Neural progenitor cell (in vitro differentiated cells): ENCODE measurements at regions not wholly inside any gene's neighbourhood (a gene's known extent, or its start where the extent isn't known, plus 50 kb on each side); places are given as distances from the start of the nearest gene placed in this dataset.

ENCODE experiments used
- DNase-seq: peaks from one replicate; pipeline ENCODE4 v3.0.0-alpha.2; 2016; ENCODE audit warnings: low spot score
- H2AFZ ChIP-seq: fragments of 200-600 bp; sonication (generic); replicated peaks from 2 replicates; pipeline ENCODE4 v1.6.1; 2016; ENCODE audit warnings: antibody characterized with exemption
- H3F3A ChIP-seq: fragments of 200-600 bp; sonication (generic); 2 replicates; pipeline ENCODE4 v1.6.1; 2016; ENCODE audit warnings: antibody characterized with exemption, low read depth
- H3K27ac ChIP-seq: fragments of 200-600 bp; sonication (generic); 2 replicates; pipeline ENCODE4 v1.5.1; 2016; ENCODE audit warnings: mild to moderate bottlenecking
- H3K27me3 ChIP-seq: fragments of 200-600 bp; sonication (generic); 2 replicates; pipeline ENCODE4 v1.6.1; 2016; ENCODE audit warnings: mild to moderate bottlenecking, moderate library complexity
- H3K36me3 ChIP-seq: fragments of 200-600 bp; sonication (generic); 2 replicates; pipeline ENCODE4 v1.5.1; 2016
- H3K4me1 ChIP-seq: fragments of 200-600 bp; sonication (generic); 2 replicates; pipeline ENCODE4 v1.6.1; 2016; ENCODE audit warnings: mixed run types
- H3K4me2 ChIP-seq: fragments of 200-600 bp; sonication (generic); 2 replicates; pipeline ENCODE4 v1.6.1; 2016
- H3K4me3 ChIP-seq: fragments of 200-600 bp; sonication (generic); 2 replicates; pipeline ENCODE4 v1.5.1; 2016
- H3K79me2 ChIP-seq: fragments of 200-600 bp; sonication (generic); 2 replicates; pipeline ENCODE4 v1.6.1; 2016; ENCODE audit warnings: low read depth
- H3K9ac ChIP-seq: fragments of 200-600 bp; sonication (generic); 2 replicates; pipeline ENCODE4 v1.6.1; 2016
- H3K9me3 ChIP-seq: fragments of 200-600 bp; sonication (generic); 2 replicates; pipeline ENCODE4 v1.5.1; 2016; ENCODE audit warnings: low read depth
- H4K20me1 ChIP-seq: fragments of 200-600 bp; sonication (generic); 2 replicates; pipeline ENCODE4 v1.6.1; 2016; ENCODE audit warnings: low read depth
- H3K27ac Mint-ChIP-seq: 3 replicates; pipeline ENCODE4 v1.8.0; 2021; ENCODE audit warnings: mixed read lengths
- H3K27me3 Mint-ChIP-seq: 2 replicates; pipeline ENCODE4 v1.8.0; 2022; ENCODE audit warnings: low read depth, mild to moderate bottlenecking, inconsistent platforms, moderate library complexity, mixed read lengths; ENCODE audit not compliant: insufficient read depth
- H3K36me3 Mint-ChIP-seq: 3 replicates; pipeline ENCODE4 v1.8.0; 2021; ENCODE audit warnings: mixed read lengths
- H3K4me1 Mint-ChIP-seq: 3 replicates; pipeline ENCODE4 v1.8.0; 2021; ENCODE audit warnings: mixed read lengths
- H3K4me3 Mint-ChIP-seq: 3 replicates; pipeline ENCODE4 v1.8.0; 2021; ENCODE audit warnings: mild to moderate bottlenecking, moderate library complexity, mixed read lengths
- H3K9me3 Mint-ChIP-seq: 3 replicates; pipeline ENCODE4 v1.8.0; 2020; ENCODE audit warnings: mixed read lengths
- EZH2 ChIP-seq: fragments of 200-600 bp; sonication (generic); IDR thresholded peaks from 2 replicates; pipeline ENCODE4 v1.6.1; 2017; ENCODE audit warnings: antibody characterized with exemption, mild to moderate bottlenecking, moderate library complexity
- EZH2phosphoT487 ChIP-seq: fragments of 200-600 bp; sonication (generic); IDR thresholded peaks from 2 replicates; pipeline ENCODE4 v1.6.1; 2017; ENCODE audit warnings: antibody characterized with exemption
- TF ChIP-seq, protein P1 (sequence below): fragments of 200-600 bp; sonication (generic); IDR thresholded peaks from 2 replicates; pipeline ENCODE4 v1.5.1; 2017; ENCODE audit warnings: antibody characterized with exemption, mild to moderate bottlenecking

DNA sequence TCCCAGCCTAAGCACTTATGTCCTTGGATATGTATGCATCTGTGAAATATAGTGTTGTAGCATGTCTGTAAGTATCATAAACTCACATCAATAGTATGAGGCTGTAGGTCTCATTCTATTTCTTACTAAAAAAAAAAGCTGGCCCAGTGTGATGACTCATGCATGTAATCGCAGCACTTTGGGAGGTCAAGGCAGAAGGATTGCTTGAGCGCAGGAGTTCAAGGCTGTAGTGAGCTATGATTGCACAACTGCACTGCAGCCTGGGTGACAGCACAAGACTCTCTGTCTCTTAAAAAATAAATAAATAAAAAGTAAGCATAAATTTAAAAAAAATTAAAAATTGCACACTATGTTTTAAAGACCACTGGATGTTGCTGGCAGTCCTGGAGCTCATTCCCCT is 79.1 kb upstream of the SPATA13 start:
- DNase-seq = no peak
- Histone ChIP-seq H3K4me2 (no peak overlapping the region), H4K20me1 (no peaks in the 10 kb centered on the region), H3F3A (peaks cover 22% of the 10 kb centered on the region), H2AFZ (no peak overlapping the region), H3K9me3 (no peaks in the 10 kb centered on the region), H3K36me3 (no peaks in the 10 kb centered on the region), H3K27me3 (no peaks in the 10 kb centered on the region), H3K4me3 (no peak overlapping the region), H3K9ac (no peak overlapping the region), H3K4me1 (peaks cover 54% of the 10 kb centered on the region), H3K79me2 (no peaks in the 10 kb centered on the region), H3K27ac (no peak overlapping the region)
- Mint-ChIP-seq H3K27me3 (peaks cover 7% of the 10 kb centered on the region), H3K36me3 (peaks cover 5% of the 10 kb centered on the region), H3K4me1 (peaks cover 83% of the 10 kb centered on the region), H3K9me3 (no peaks in the 10 kb centered on the region), H3K4me3 (peak overlapping the region; percentile 31), H3K27ac (peak overlapping the region; percentile 57)
- no peak for TF ChIP-seq EZH2
- TF ChIP-seq EZH2phosphoT487 = no peak
- TF ChIP-seq, protein P1, sequence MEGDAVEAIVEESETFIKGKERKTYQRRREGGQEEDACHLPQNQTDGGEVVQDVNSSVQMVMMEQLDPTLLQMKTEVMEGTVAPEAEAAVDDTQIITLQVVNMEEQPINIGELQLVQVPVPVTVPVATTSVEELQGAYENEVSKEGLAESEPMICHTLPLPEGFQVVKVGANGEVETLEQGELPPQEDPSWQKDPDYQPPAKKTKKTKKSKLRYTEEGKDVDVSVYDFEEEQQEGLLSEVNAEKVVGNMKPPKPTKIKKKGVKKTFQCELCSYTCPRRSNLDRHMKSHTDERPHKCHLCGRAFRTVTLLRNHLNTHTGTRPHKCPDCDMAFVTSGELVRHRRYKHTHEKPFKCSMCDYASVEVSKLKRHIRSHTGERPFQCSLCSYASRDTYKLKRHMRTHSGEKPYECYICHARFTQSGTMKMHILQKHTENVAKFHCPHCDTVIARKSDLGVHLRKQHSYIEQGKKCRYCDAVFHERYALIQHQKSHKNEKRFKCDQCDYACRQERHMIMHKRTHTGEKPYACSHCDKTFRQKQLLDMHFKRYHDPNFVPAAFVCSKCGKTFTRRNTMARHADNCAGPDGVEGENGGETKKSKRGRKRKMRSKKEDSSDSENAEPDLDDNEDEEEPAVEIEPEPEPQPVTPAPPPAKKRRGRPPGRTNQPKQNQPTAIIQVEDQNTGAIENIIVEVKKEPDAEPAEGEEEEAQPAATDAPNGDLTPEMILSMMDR = no peak

DNA sequence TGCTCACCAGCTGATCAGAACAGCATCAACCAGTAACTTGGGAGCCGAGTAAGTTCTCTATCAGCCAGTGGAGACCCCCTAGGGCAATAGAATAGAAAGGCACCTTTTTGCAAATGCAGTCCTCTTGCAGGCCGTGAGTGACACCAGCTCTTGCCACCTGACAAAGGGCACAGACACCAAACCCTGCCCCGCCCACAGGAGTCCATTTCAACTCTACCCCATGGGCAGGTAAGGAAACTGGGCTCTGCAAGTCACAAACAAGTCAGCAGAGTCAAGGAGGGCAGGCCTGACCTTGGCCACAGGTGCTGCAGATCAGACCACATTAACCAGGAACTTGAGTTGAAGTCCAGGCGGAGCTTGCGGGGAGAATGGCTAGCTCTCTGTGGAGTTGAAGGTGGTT is 77.4 kb upstream of the SPATA13 start:
- no peaks in the 10 kb centered on the region for H3K9me3 ChIP-seq
- TF ChIP-seq, protein P1 = no peak
- TF ChIP-seq EZH2phosphoT487 (no peak), EZH2 (no peak)
- H3K4me1 ChIP-seq = peaks cover 65% of the 10 kb centered on the region
- Mint-ChIP-seq H3K9me3 (no peaks in the 10 kb centered on the region), H3K36me3 (peaks cover 2% of the 10 kb centered on the region), H3K27me3 (peaks cover 8% of the 10 kb centered on the region), H3K4me1 (peaks cover 91% of the 10 kb centered on the region), H3K4me3 (peak overlapping the region; percentile 56), H3K27ac (peak overlapping the region; percentile 83)
- no peak overlapping the region for H2AFZ ChIP-seq
- peak overlapping the region; percentile 42 for H3K4me3 ChIP-seq
- H3F3A ChIP-seq = peaks cover 22% of the 10 kb centered on the region
- H3K9ac ChIP-seq = no peak overlapping the region
- H4K20me1 ChIP-seq = no peaks in the 10 kb centered on the region
- peak overlapping the region; percentile 75 for H3K27ac ChIP-seq
- H3K27me3 ChIP-seq = no peaks in the 10 kb centered on the region
- H3K36me3 ChIP-seq = no peaks in the 10 kb centered on the region
- peak overlapping the region; percentile 86 for H3K4me2 ChIP-seq
- no peaks in the 10 kb centered on the region for H3K79me2 ChIP-seq
- no peak for DNase-seq

DNA sequence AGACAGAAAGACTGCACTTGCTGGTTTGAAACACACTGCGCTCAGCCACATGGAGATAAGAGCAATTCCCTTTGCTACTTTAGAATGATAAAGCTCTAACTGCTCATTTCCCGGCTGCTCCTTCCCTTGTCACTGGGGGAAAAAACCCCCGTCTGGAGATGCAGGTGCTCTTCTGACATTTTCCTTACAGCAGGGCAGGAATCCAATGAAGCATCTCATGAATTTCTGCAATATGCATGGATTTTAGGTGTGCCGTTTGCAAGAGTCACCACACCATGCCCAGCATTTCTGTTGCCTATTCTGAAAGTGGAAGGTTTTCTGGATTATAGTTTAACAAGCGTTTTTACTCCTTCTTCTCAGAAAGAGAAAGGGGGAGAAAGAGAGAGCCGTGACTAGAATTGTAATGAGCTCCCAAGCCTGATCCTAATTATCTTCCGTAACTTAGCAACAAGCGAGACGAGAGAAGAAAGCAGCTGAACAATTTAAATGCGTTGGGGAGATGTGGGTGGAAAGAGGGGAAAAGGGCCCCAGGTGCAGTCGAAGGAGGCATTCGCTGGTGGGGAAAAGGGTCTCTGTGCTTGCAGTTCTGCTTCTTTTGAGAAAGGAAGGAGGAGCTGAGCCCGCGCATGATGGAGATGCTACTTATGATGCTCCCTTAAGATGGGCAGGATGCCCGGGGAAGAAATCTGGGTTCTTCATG is 76.6 kb upstream of the SPATA13 start:
- Mint-ChIP-seq H3K36me3 (peaks cover 2% of the 10 kb centered on the region), H3K27ac (peak overlapping the region; percentile 83), H3K9me3 (no peaks in the 10 kb centered on the region), H3K4me3 (peak overlapping the region; percentile 56), H3K4me1 (peaks cover 92% of the 10 kb centered on the region), H3K27me3 (peaks cover 8% of the 10 kb centered on the region)
- Histone ChIP-seq H3F3A (peaks cover 22% of the 10 kb centered on the region), H3K9ac (no peak overlapping the region), H2AFZ (no peak overlapping the region), H3K36me3 (no peaks in the 10 kb centered on the region), H3K4me3 (peak overlapping the region; percentile 42), H3K27me3 (no peaks in the 10 kb centered on the region), H3K9me3 (no peaks in the 10 kb centered on the region), H3K4me2 (peak overlapping the region; percentile 86), H3K79me2 (no peaks in the 10 kb centered on the region), H3K27ac (peak overlapping the region; percentile 75), H3K4me1 (peaks cover 65% of the 10 kb centered on the region), H4K20me1 (no peaks in the 10 kb centered on the region)
- no peak for TF ChIP-seq EZH2phosphoT487
- TF ChIP-seq, protein P1 = no peak
- no peak for TF ChIP-seq EZH2
- DNase-seq = peak; percentile 74
